ENCODE measurements at regions not wholly inside any gene's neighbourhood (a gene's known extent, or its start where the extent isn't known, plus 50 kb on each side); places are given as distances from the start of the nearest gene placed in this dataset.

DNA sequence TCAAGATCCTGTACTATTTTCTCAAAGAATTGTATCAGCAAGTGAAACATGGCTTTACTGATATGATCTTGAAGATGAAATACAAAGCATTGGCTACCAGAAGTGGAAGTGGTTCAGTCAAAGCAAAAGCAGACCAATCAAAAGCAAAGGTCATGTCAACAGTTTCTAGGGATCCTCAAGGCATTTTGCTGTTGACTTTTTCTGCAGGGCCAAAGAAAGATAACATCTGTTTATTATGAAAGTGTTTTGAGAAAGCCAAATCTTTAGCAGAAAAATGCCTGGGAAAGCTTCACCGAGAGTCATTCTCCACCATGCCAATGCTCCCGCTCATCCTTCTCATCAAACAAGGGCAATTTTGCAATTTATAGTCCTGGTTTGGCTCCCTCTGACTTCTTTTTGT is 90.3 kb upstream of the ACO1 start:
- ChIA-PET POLR2A (no interaction called here), CTCF (no interaction called here)
- Mint-ChIP-seq H3K9me3 (ENCODE audit: unreplicated experiment) (no peaks in the 10 kb centered on the region), H3K36me3 (ENCODE audit: insufficient read depth, unreplicated experiment) (no peaks in the 10 kb centered on the region), H3K4me3 (ENCODE audit: unreplicated experiment) (no peak overlapping the region), H3K27me3 (ENCODE audit: insufficient read depth, unreplicated experiment) (peaks cover 3% of the 10 kb centered on the region), H3K4me1 (ENCODE audit: low read depth, unreplicated experiment) (no peaks in the 10 kb centered on the region), H3K27ac (ENCODE audit: unreplicated experiment) (no peak overlapping the region)
- no TSS peak for BruUV-seq (replicated peaks)
- no peaks in the 10 kb centered on the region for H3K4me1 ChIP-seq
- H3K9me3 ChIP-seq: no peaks in the 10 kb centered on the region
- DNase-seq: no peak
- intact Hi-C loops (cut with micrococcal nuclease; ENCODE audit: unreplicated experiment): no loop called here
- H3K36me3 ChIP-seq (ENCODE audit: control insufficient read depth, insufficient read depth, low read length): no peaks in the 10 kb centered on the region
- H3K4me3 ChIP-seq (ENCODE audit: low read depth, low read length): no peak overlapping the region
- TF ChIP-seq CTCF (IDR thresholded peaks at IDR 0.05; ENCODE audit: insufficient read depth in 1 of 2, low read depth in 1 of 2, low read length in 1 of 2, severe bottlenecking in 1 of 2, unreplicated experiment in 1 of 2): no peak
- no peaks in the 10 kb centered on the region for H3K27me3 ChIP-seq (replicated peaks; ENCODE audit: control insufficient read depth, insufficient read depth, low read length)

DNA sequence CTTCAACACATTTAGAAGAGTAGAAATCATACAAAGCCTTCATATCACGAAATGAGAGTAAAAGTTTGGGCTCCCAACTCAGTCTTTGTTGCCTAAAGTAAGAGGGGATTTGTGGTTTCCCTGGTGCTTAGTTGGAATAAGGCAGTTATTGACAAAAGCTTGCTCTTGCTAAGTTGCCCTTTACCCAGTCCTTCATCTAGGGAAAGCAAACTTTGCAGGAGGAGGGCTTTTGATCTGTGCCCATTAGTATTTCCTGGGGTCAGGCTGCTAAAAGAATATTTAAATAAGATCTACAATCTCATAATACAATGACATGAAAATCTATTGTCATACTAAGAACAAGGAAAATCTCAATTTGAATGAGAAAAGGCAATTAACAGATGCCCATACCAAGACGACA is 84.1 kb upstream of the ACO1 start:
- H3K4me3 ChIP-seq (ENCODE audit: low read depth, low read length): no peak overlapping the region
- no peak overlapping the region for H3K27ac Mint-ChIP-seq (ENCODE audit: unreplicated experiment)
- ChIA-PET CTCF (no interaction called here), POLR2A (no interaction called here)
- BruUV-seq (replicated peaks): no TSS peak
- no peak for TF ChIP-seq CTCF (IDR thresholded peaks at IDR 0.05; ENCODE audit: insufficient read depth in 1 of 2, low read depth in 1 of 2, low read length in 1 of 2, severe bottlenecking in 1 of 2, unreplicated experiment in 1 of 2)
- H3K36me3 ChIP-seq (ENCODE audit: control insufficient read depth, insufficient read depth, low read length): no peaks in the 10 kb centered on the region
- no peaks in the 10 kb centered on the region for H3K4me1 Mint-ChIP-seq (ENCODE audit: low read depth, unreplicated experiment)
- no peaks in the 10 kb centered on the region for H3K27me3 ChIP-seq (replicated peaks; ENCODE audit: control insufficient read depth, insufficient read depth, low read length)
- no peak overlapping the region for H3K4me3 Mint-ChIP-seq (ENCODE audit: unreplicated experiment)
- no peak for DNase-seq
- no peaks in the 10 kb centered on the region for H3K36me3 Mint-ChIP-seq (ENCODE audit: insufficient read depth, unreplicated experiment)
- H3K4me1 ChIP-seq: no peaks in the 10 kb centered on the region
- H3K27me3 Mint-ChIP-seq (ENCODE audit: insufficient read depth, unreplicated experiment): no peaks in the 10 kb centered on the region
- H3K9me3 Mint-ChIP-seq (ENCODE audit: unreplicated experiment): no peaks in the 10 kb centered on the region
- intact Hi-C loops (cut with micrococcal nuclease; ENCODE audit: unreplicated experiment): no loop called here
- H3K9me3 ChIP-seq: no peaks in the 10 kb centered on the region

DNA sequence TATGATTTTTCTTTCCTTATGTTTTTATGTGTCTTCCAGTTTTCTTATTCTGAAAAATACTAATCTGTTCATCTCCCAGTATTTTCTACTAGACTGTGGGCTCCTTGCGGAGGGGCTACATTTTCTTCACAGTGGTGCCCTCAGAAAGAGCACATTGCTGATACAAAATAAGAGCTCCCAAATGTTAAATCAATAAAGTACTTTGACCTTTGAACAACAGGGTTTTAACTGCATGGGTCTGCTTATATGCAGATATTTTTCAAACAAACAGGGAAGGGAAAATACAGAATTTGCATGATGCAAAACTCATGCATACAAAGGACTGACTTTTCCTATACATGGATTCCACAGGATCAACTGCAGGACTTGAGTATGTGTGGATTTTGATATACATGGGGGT is 79.9 kb upstream of the ACO1 start:
- Mint-ChIP-seq H3K9me3 (ENCODE audit: unreplicated experiment) (no peaks in the 10 kb centered on the region), H3K4me3 (ENCODE audit: unreplicated experiment) (no peak overlapping the region), H3K36me3 (ENCODE audit: insufficient read depth, unreplicated experiment) (no peaks in the 10 kb centered on the region), H3K27me3 (ENCODE audit: insufficient read depth, unreplicated experiment) (no peaks in the 10 kb centered on the region), H3K27ac (ENCODE audit: unreplicated experiment) (no peak overlapping the region), H3K4me1 (ENCODE audit: low read depth, unreplicated experiment) (no peaks in the 10 kb centered on the region)
- Histone ChIP-seq H3K36me3 (ENCODE audit: control insufficient read depth, insufficient read depth, low read length) (no peaks in the 10 kb centered on the region), H3K4me1 (no peaks in the 10 kb centered on the region), H3K4me3 (ENCODE audit: low read depth, low read length) (no peak overlapping the region), H3K9me3 (no peaks in the 10 kb centered on the region), H3K27me3 (replicated peaks; ENCODE audit: control insufficient read depth, insufficient read depth, low read length) (no peaks in the 10 kb centered on the region)
- CTCF ChIA-PET: no interaction called here
- no peak for DNase-seq
- TF ChIP-seq CTCF (IDR thresholded peaks at IDR 0.05; ENCODE audit: insufficient read depth in 1 of 2, low read depth in 1 of 2, low read length in 1 of 2, severe bottlenecking in 1 of 2, unreplicated experiment in 1 of 2): no peak
- POLR2A ChIA-PET: no interaction called here
- BruUV-seq (replicated peaks): no TSS peak
- intact Hi-C loops (cut with micrococcal nuclease; ENCODE audit: unreplicated experiment): no loop called here
